ENCODE measurements at regions not wholly inside any gene's neighbourhood (a gene's known extent, or its start where the extent isn't known, plus 50 kb on each side); places are given as distances from the start of the nearest gene placed in this dataset.

DNA sequence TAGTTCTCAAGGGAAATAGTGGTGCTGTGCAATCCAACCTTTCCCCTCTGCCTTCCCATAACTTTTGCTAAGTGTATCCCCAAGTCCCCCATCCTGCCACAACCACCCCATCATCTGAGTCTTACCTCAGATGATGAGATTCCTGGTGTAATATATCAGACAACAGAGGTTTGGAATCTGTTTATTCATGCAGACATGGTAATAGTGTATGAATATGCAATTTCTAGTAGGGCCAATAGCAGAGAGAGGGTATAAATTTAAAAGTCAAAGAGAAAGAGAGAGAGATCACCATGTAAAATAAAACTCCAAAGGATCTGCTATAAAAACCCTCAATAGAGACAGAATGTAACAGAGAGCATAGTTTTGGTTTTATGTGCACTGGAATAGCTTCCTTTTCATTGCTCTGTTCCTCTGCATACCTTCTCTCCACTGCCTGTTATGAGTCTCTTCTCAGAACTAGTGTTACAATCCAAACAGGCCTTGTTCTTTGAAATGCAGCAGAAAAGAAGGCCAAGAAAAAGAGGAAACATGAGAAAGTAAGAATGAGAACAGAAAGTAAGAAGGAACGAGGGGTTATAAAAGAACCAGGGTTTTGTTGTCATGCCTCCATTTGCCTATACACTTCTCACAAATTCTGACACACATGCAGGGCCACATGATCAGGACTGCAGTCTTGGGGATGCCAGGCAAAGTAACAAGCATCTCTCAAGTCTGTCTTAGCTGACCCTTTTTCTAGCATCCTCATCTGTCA, 278.0 kb downstream of the CETN3 start:
- Histone ChIP-seq H3K9me3 (ENCODE audit: low read length) (no peaks in the 10 kb centered on the region), H3K27me3 (ENCODE audit: insufficient read depth, low read depth, low read length) (no peaks in the 10 kb centered on the region), H3K4me3 (ENCODE audit: low read length) (no peak overlapping the region), H3K36me3 (ENCODE audit: insufficient read depth, low read length) (no peaks in the 10 kb centered on the region), H4K20me1 (ENCODE audit: insufficient read depth) (no peaks in the 10 kb centered on the region), H3K4me2 (ENCODE audit: low read length) (no peak overlapping the region), H3K27ac (ENCODE audit: low read length) (no peak overlapping the region), H3K9ac (ENCODE audit: low read length) (no peak overlapping the region), H3K9me2 (ENCODE audit: insufficient read depth, low read length) (no peaks in the 10 kb centered on the region), H2AFZ (ENCODE audit: low read depth, low read length) (no peak overlapping the region), H3F3A (ENCODE audit: insufficient read depth, low read length, poor library complexity, severe bottlenecking) (no peaks in the 10 kb centered on the region), H3K79me2 (replicated peaks; ENCODE audit: insufficient read depth, low read length) (no peaks in the 10 kb centered on the region)
- TF ChIP-seq SMC3 (conservative IDR thresholded peaks at IDR 0.05; ENCODE audit: poor library complexity) (no peak), MXI1 (conservative IDR thresholded peaks at IDR 0.05; ENCODE audit: poor library complexity, severe bottlenecking) (no peak), RAD21 (conservative IDR thresholded peaks at IDR 0.05) (no peak), EP300 (conservative IDR thresholded peaks at IDR 0.05; ENCODE audit: poor library complexity, severe bottlenecking) (no peak), POLR2AphosphoS5 (IDR thresholded peaks at IDR 0.05) (no peak), EZH2 (IDR thresholded peaks at IDR 0.05; ENCODE audit: borderline replicate concordance, insufficient read depth, low read length, poor library complexity, severe bottlenecking) (no peak), TAF1 (IDR thresholded peaks at IDR 0.05; ENCODE audit: low read depth) (no peak), CTCF (IDR thresholded peaks at IDR 0.05; ENCODE audit: poor library complexity, severe bottlenecking) (no peak)
- TF ChIP-seq, protein P1, sequence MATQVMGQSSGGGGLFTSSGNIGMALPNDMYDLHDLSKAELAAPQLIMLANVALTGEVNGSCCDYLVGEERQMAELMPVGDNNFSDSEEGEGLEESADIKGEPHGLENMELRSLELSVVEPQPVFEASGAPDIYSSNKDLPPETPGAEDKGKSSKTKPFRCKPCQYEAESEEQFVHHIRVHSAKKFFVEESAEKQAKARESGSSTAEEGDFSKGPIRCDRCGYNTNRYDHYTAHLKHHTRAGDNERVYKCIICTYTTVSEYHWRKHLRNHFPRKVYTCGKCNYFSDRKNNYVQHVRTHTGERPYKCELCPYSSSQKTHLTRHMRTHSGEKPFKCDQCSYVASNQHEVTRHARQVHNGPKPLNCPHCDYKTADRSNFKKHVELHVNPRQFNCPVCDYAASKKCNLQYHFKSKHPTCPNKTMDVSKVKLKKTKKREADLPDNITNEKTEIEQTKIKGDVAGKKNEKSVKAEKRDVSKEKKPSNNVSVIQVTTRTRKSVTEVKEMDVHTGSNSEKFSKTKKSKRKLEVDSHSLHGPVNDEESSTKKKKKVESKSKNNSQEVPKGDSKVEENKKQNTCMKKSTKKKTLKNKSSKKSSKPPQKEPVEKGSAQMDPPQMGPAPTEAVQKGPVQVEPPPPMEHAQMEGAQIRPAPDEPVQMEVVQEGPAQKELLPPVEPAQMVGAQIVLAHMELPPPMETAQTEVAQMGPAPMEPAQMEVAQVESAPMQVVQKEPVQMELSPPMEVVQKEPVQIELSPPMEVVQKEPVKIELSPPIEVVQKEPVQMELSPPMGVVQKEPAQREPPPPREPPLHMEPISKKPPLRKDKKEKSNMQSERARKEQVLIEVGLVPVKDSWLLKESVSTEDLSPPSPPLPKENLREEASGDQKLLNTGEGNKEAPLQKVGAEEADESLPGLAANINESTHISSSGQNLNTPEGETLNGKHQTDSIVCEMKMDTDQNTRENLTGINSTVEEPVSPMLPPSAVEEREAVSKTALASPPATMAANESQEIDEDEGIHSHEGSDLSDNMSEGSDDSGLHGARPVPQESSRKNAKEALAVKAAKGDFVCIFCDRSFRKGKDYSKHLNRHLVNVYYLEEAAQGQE (IDR thresholded peaks at IDR 0.05; ENCODE audit: borderline replicate concordance) = no peak

GRCh38 chr5:90128551-90128950, 281.0 kb downstream of the CETN3 start:
- H3K79me2 ChIP-seq (replicated peaks; ENCODE audit: insufficient read depth, low read length) = no peaks in the 10 kb centered on the region
- no peaks in the 10 kb centered on the region for H3K9me2 ChIP-seq (ENCODE audit: insufficient read depth, low read length)
- no peak overlapping the region for H2AFZ ChIP-seq (ENCODE audit: low read depth, low read length)
- no peak for TF ChIP-seq POLR2AphosphoS5 (IDR thresholded peaks at IDR 0.05)
- TF ChIP-seq EZH2 (IDR thresholded peaks at IDR 0.05; ENCODE audit: borderline replicate concordance, insufficient read depth, low read length, poor library complexity, severe bottlenecking) = no peak
- no peak for TF ChIP-seq MXI1 (conservative IDR thresholded peaks at IDR 0.05; ENCODE audit: poor library complexity, severe bottlenecking)
- TF ChIP-seq EP300 (conservative IDR thresholded peaks at IDR 0.05; ENCODE audit: poor library complexity, severe bottlenecking) = no peak
- no peak for TF ChIP-seq SMC3 (conservative IDR thresholded peaks at IDR 0.05; ENCODE audit: poor library complexity)
- TF ChIP-seq, protein P1 (IDR thresholded peaks at IDR 0.05; ENCODE audit: borderline replicate concordance) = no peak
- no peak for TF ChIP-seq RAD21 (conservative IDR thresholded peaks at IDR 0.05)
- TF ChIP-seq TAF1 (IDR thresholded peaks at IDR 0.05; ENCODE audit: low read depth) = no peak
- TF ChIP-seq CTCF (IDR thresholded peaks at IDR 0.05; ENCODE audit: poor library complexity, severe bottlenecking) = no peak
- no peaks in the 10 kb centered on the region for H4K20me1 ChIP-seq (ENCODE audit: insufficient read depth)
- no peak overlapping the region for H3K4me2 ChIP-seq (ENCODE audit: low read length)
- no peaks in the 10 kb centered on the region for H3F3A ChIP-seq (ENCODE audit: insufficient read depth, low read length, poor library complexity, severe bottlenecking)
- H3K9me3 ChIP-seq (ENCODE audit: low read length) = no peaks in the 10 kb centered on the region
- H3K9ac ChIP-seq (ENCODE audit: low read length) = no peak overlapping the region
- H3K4me3 ChIP-seq (ENCODE audit: low read length) = no peak overlapping the region
- H3K27me3 ChIP-seq (ENCODE audit: insufficient read depth, low read depth, low read length) = no peaks in the 10 kb centered on the region
- H3K27ac ChIP-seq (ENCODE audit: low read length) = no peak overlapping the region
- H3K36me3 ChIP-seq (ENCODE audit: insufficient read depth, low read length) = no peaks in the 10 kb centered on the region

Data from neural cell (in vitro differentiated cells).